Mammary epithelial cell (primary cell): ENCODE measurements at regions not wholly inside any gene's neighbourhood (a gene's known extent, or its start where the extent isn't known, plus 50 kb on each side); places are given as distances from the start of the nearest gene placed in this dataset.

Experiments
- CTCF ChIP-seq, 2 donors: IDR thresholded peaks in 1 of 2; conservative IDR thresholded peaks in 1 of 2; 2 replicates each; pipeline ENCODE4 v1.5.1; 2011 to 2012; ENCODE audit warnings: inconsistent platforms in 2 of 2, low read length in 2 of 2, mild to moderate bottlenecking in 2 of 2, control low read depth in 1 of 2, low read depth in 1 of 2; ENCODE audit not compliant: insufficient read depth in 1 of 2; ENCODE audit errors: extremely low read depth in 1 of 2
- EZH2 ChIP-seq: IDR thresholded peaks from 2 replicates; pipeline ENCODE4 v1.6.1; 2012; ENCODE audit warnings: low read length, inconsistent platforms, borderline replicate concordance

DNA sequence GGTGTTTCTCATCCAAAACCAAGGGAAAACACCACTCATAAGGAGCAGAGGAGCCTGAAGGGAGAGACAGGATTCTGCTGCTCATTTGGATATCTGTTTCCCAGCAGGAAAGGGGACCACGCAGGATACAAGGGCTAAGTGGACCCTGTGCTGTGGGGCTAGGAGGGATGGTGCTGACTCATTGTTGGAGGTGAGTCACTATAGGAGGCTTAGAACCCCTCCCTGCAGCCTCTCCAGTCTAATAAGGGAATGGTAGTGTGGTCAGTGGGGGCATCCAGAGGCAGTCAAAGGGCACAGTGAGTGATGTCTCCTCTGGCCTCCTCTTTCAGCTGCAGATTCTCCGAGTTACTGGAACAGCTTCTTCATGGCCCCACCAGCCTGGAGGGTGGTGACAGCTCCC lies 442.3 kb downstream of the TUBA3C start:
- no peak for TF ChIP-seq EZH2
- no peak for TF ChIP-seq CTCF (conservative IDR thresholded peaks at IDR 0.05 in 1 of 2, IDR thresholded peaks at IDR 0.05 in 1 of 2; ENCODE audit: extremely low read depth in 1 of 2, insufficient read depth in 1 of 2, low read depth in 1 of 2, low read length in 2 of 2)
